Common myeloid progenitor, CD34-positive (primary cell): ENCODE measurements at regions not wholly inside any gene's neighbourhood (a gene's known extent, or its start where the extent isn't known, plus 50 kb on each side); places are given as distances from the start of the nearest gene placed in this dataset.

Experiments used
- CTCF ChIA-PET: fragments of 350-600 bp; sonication (Branson Sonifier 250); formaldehyde crosslinking; loops from one replicate; lab custom pipeline; 2021; ENCODE audit warnings: antibody characterized with exemption; lab: Charles Lee
- POLR2A ChIA-PET: fragments of 350-600 bp; sonication (Branson Sonifier 250); formaldehyde crosslinking; loops from one replicate; lab custom pipeline; 2021; ENCODE audit warnings: antibody characterized with exemption; lab: Charles Lee
- DNase-seq, 3 donors: peaks; one replicate each; pipeline versions ENCODE4 v3.0.0 to v3.0.0-alpha.2; 2013
- H3K27ac ChIP-seq, 2 experiments: 1 replicate in 1 of 2; 2 replicates in 1 of 2; pipeline ENCODE4 v1.7.0; 2013; ENCODE audit warnings: inconsistent platforms in 2 of 2, low read length in 2 of 2, mild to moderate bottlenecking in 2 of 2, low read depth in 1 of 2, moderate library complexity in 1 of 2; ENCODE audit not compliant: severe bottlenecking in 2 of 2, insufficient read depth in 1 of 2, poor library complexity in 1 of 2
- H3K27me3 ChIP-seq, 5 experiments: replicated peaks in 2 of 5; 1 replicate in 3 of 5; 2 replicates in 2 of 5; pipeline versions ENCODE4 v1.6.1 to v1.7.0; 2013; ENCODE audit warnings: low read length in 4 of 5, mild to moderate bottlenecking in 2 of 5, moderate library complexity in 2 of 5, inconsistent platforms in 1 of 5; ENCODE audit not compliant: insufficient read depth in 5 of 5, control insufficient read depth in 4 of 5
- H3K36me3 ChIP-seq, 4 experiments: 1 replicate in 2 of 4; 2 replicates in 2 of 4; pipeline versions ENCODE4 v1.6.1 to v1.7.0; 2013; ENCODE audit warnings: low read length in 3 of 4, control low read depth in 1 of 4, mild to moderate bottlenecking in 1 of 4; ENCODE audit not compliant: control insufficient read depth in 4 of 4, insufficient read depth in 4 of 4
- H3K4me1 ChIP-seq, 4 experiments: 1 replicate in 3 of 4; 2 replicates in 1 of 4; pipeline versions ENCODE4 v1.6.1 to v1.7.1; 2013; ENCODE audit warnings: low read length in 3 of 4, mild to moderate bottlenecking in 3 of 4, control low read depth in 1 of 4, inconsistent platforms in 1 of 4, moderate library complexity in 1 of 4; ENCODE audit not compliant: control insufficient read depth in 4 of 4, insufficient read depth in 4 of 4; ENCODE audit errors: control extremely low read depth in 1 of 4
- H3K4me3 ChIP-seq, 7 experiments: 1 replicate in 4 of 7; 2 replicates in 3 of 7; pipeline versions ENCODE4 v1.5.1 to v1.7.0; 2013; ENCODE audit warnings: mild to moderate bottlenecking in 7 of 7, low read length in 6 of 7, moderate library complexity in 6 of 7, inconsistent platforms in 2 of 7, low read depth in 2 of 7, control low read depth in 1 of 7; ENCODE audit not compliant: insufficient read depth in 4 of 7, control insufficient read depth in 1 of 7; ENCODE audit errors: extremely low read depth in 1 of 7
- H3K9me3 ChIP-seq, 5 experiments: 1 replicate in 4 of 5; 2 replicates in 1 of 5; pipeline versions ENCODE4 v1.6.1 to v1.7.1; 2013; ENCODE audit warnings: low read length in 4 of 5, mild to moderate bottlenecking in 2 of 5, inconsistent platforms in 1 of 5, low read depth in 1 of 5, moderate library complexity in 1 of 5; ENCODE audit not compliant: control insufficient read depth in 4 of 5, insufficient read depth in 2 of 5; ENCODE audit errors: control extremely low read depth in 1 of 5
- WGBS: methylation state at CpG from one replicate; pipeline ENCODE4 v1.1.5; 2013; ENCODE audit not compliant: insufficient coverage; 5-methylcytosine and 5-hydroxymethylcytosine counted together

- ChIA-PET CTCF (no interaction called here), POLR2A (no interaction called here)
- peaks cover 0 to 2% (median 0%) of the 10 kb centered on the region in 5 experiments for H3K27me3 ChIP-seq
- no peak for DNase-seq
- no peak overlapping the region for H3K4me3 ChIP-seq
- H3K36me3 ChIP-seq: no peaks in the 10 kb centered on the region
- no peak overlapping the region for H3K27ac ChIP-seq
- WGBS: 88% methylated on average over 2 of the region's 2 CpGs
- H3K9me3 ChIP-seq: peaks cover 0 to under 1% (median 0%) of the 10 kb centered on the region in 5 experiments
- H3K4me1 ChIP-seq: no peaks in the 10 kb centered on the region
These were observed 84.7 kb upstream of the FBXL4 start for GRCh38 chr6:99032396-99032795.

- no peak for DNase-seq
- no peaks in the 10 kb centered on the region for H3K4me1 ChIP-seq
- H3K27ac ChIP-seq: no peak overlapping the region
- 98% methylated on average over 4 of the region's 4 CpGs for WGBS
- peaks cover 0 to 4% (median under 1%) of the 10 kb centered on the region in 5 experiments for H3K9me3 ChIP-seq
- H3K36me3 ChIP-seq: no peaks in the 10 kb centered on the region
- no peaks in the 10 kb centered on the region for H3K27me3 ChIP-seq
- no peak overlapping the region for H3K4me3 ChIP-seq
- POLR2A ChIA-PET: no interaction called here
- CTCF ChIA-PET: no interaction called here
These were observed 84.2 kb upstream of the FBXL4 start for GRCh38 chr6:99031957-99032356.

DNA sequence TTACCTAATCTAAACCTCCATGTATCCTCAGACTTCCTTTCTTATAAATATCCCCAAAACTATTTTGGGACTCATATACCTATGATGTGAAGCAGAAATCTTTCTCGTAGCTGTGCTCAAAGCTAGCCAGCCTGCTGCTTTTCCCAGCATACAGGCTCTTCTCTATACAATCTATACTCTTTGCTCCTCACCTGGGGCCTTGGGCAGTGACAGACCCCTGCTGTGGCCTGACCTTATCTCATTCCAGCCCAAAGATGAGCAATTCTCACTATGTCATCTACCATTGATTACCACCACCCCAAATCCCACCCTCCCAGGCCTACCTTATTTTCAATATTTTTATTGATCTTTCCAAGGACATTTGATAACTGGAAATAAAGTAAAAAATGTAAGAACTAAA, 83.2 kb upstream of the FBXL4 start:
- 88% methylated on average over 1 of the region's 1 CpG for WGBS
- POLR2A ChIA-PET: no interaction called here
- CTCF ChIA-PET: no interaction called here

DNA sequence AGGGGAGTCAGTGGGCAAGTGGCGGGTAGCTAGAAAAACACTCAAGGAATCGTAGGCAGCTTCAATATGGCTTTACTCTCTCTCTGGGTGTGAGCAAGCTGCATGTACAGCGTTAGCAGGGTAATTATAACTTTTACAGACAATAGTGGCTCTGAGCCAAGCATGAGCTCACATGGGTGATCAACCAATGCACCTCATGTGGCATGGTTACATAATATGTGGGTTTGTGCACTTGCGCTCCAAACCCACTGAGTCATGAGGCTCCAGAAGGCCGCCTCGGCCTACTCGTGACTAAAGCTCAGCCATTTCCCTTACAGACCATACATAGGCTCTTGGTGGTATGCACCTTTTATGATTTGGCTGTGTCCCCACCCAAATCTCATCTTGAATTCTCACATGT, 78.4 kb upstream of the FBXL4 start:
- Histone ChIP-seq H3K27me3 (no peaks in the 10 kb centered on the region), H3K4me1 (no peaks in the 10 kb centered on the region), H3K27ac (no peak overlapping the region), H3K36me3 (no peaks in the 10 kb centered on the region), H3K4me3 (no peak overlapping the region), H3K9me3 (peaks cover 5 to 19% (median 14%) of the 10 kb centered on the region in 5 experiments)
- DNase-seq: peak; percentile 17 to 61 (median 54)
- CTCF ChIA-PET: interaction anchor here (1.0 kb wide), 1 partner anchor 88 kb away, joined by 3 read pairs; no protein-coding TSS in a partner anchor
- WGBS: 97% methylated on average over 5 of the region's 7 CpGs
- POLR2A ChIA-PET: no interaction called here

More for the DNA sequence above, 83.2 kb upstream of the FBXL4 start:
- no peaks in the 10 kb centered on the region for H3K4me1 ChIP-seq
- no peaks in the 10 kb centered on the region for H3K27me3 ChIP-seq
- H3K9me3 ChIP-seq: peaks cover 4 to 10% (median 6%) of the 10 kb centered on the region in 5 experiments
- DNase-seq: no peak
- no peak overlapping the region for H3K27ac ChIP-seq
- no peaks in the 10 kb centered on the region for H3K36me3 ChIP-seq
- no peak overlapping the region for H3K4me3 ChIP-seq

DNA sequence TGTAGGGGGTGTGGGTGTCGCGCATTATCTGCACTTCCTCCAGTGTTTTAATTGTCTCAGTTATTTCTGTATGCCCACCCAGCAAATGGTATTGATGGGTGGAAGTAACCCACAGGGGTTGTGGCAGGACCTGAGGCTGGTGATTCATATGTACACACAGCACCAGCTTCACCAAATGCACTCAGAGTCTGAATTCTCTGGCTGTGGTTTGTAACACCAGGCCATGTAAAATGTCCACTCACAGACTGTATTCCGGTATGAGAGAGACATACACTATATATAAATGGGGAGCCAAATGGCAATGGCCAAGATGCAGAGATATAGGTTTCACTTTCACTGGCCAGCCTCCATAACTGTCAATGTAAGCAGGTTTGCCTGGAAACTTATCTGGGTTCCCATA, 76.3 kb upstream of the FBXL4 start:
- DNase-seq: no peak
- WGBS: 96% methylated on average over 3 of the region's 3 CpGs
- ChIA-PET CTCF (no interaction called here), POLR2A (no interaction called here)
- no peak overlapping the region for H3K27ac ChIP-seq
- H3K36me3 ChIP-seq: no peaks in the 10 kb centered on the region
- no peaks in the 10 kb centered on the region for H3K27me3 ChIP-seq
- peaks cover 5 to 19% (median 14%) of the 10 kb centered on the region in 5 experiments for H3K9me3 ChIP-seq
- H3K4me3 ChIP-seq: no peak overlapping the region
- no peaks in the 10 kb centered on the region for H3K4me1 ChIP-seq

DNA sequence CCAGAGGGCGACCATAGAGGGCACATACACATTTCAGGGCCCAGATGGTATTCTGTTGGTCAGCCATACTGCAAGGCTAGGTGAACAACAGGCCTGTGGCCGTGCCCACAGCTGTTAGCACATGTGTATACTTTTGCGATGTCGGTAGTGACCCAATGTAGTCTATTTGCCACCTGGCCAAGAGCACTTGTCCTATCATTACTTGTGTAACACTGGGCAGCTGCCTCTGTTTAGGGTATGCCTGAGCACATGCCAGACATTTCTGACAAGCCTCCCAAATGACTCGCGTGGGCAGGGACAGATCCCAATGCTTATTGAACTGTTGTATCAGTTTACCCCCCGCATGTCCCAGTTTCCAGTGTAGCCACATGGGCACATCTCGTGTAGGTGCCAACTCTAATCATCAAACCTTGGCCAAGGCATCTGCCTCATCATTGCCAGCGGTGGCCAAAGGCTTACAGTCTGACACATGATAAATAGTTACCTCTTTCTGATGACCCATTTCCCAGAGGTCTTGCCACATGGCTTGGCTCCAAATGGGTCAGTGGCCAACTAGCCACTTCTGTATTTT, 74.4 kb upstream of the FBXL4 start:
- Histone ChIP-seq H3K27ac (no peak overlapping the region), H3K4me1 (peaks cover 5 to 14% (median 10%) of the 10 kb centered on the region in 4 experiments), H3K36me3 (no peaks in the 10 kb centered on the region), H3K27me3 (no peaks in the 10 kb centered on the region), H3K9me3 (peaks cover 5 to 16% (median 14%) of the 10 kb centered on the region in 5 experiments), H3K4me3 (no peak overlapping the region)
- DNase-seq: no peak
- 95% methylated on average over 9 of the region's 9 CpGs for WGBS
- CTCF ChIA-PET: no interaction called here
- POLR2A ChIA-PET: no interaction called here

- H3K27me3 ChIP-seq: no peaks in the 10 kb centered on the region
- H3K27ac ChIP-seq: no peak overlapping the region
- no peaks in the 10 kb centered on the region for H3K36me3 ChIP-seq
- POLR2A ChIA-PET: no interaction called here
- no peak for DNase-seq
- peaks cover 12 to 37% (median 25%) of the 10 kb centered on the region in 4 experiments for H3K4me1 ChIP-seq
- peaks cover 0 to 5% (median 0%) of the 10 kb centered on the region in 5 experiments for H3K9me3 ChIP-seq
- WGBS: no CpG with 5 or more reads among the region's 1 CpG
- H3K4me3 ChIP-seq: no peak overlapping the region
- CTCF ChIA-PET: no interaction called here
These were observed 71.6 kb upstream of the FBXL4 start for GRCh38 chr6:99019381-99019780.
